GM19238 (cell line): ENCODE measurements at regions not wholly inside any gene's neighbourhood (a gene's known extent, or its start where the extent isn't known, plus 50 kb on each side); places are given as distances from the start of the nearest gene placed in this dataset.
"Not testable (repeated sequence)": the region's sequence is repeated elsewhere in the genome, so short reads cannot be mapped to it uniquely, and the experiment has no call there.

Source experiments
- DNase-seq: peaks from one replicate; pipeline ENCODE4 v3.0.0; 2011; ENCODE audit warnings: low spot score; ENCODE audit not compliant: insufficient read length

DNA sequence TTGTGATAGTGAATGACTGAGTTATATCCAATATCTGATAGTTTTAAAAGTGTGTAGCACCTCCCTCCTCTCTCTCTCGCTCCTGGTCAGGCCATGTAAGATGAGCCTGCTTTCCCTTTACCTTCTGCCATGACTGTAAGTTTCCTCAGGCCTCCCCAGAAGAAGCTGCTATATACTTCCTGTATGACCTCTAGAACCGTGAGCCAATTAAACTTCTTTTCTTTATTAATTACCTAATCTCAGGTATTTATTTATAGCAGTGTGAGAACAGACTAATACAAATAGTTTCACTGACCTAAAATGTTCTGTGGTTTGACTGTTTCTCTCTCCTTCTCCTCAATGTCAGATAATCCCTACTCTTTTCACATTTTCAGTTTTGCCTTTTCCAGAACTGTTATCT is 321.3 kb upstream of the MBL2 start:
- DNase-seq, result no peak

DNA sequence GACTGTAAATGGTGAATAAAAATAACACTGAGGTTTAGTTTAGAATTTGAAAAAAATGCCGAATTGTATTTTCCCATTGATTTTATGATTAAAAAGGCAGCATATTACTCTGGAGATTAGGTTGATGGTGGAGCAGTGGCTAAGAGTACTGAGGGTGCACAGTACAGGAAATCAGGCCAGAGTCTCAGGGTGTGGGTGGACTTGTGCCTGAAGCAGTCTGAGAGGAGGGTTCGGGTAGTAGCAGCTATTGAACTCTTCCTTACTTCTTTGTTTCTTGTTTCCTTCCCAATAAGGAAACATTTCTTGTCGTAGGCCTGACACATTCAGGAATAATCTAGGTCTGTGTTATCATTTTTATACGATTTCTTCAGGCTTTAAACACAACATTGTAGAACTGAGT is 319.0 kb upstream of the MBL2 start:
- no peak for DNase-seq

DNA sequence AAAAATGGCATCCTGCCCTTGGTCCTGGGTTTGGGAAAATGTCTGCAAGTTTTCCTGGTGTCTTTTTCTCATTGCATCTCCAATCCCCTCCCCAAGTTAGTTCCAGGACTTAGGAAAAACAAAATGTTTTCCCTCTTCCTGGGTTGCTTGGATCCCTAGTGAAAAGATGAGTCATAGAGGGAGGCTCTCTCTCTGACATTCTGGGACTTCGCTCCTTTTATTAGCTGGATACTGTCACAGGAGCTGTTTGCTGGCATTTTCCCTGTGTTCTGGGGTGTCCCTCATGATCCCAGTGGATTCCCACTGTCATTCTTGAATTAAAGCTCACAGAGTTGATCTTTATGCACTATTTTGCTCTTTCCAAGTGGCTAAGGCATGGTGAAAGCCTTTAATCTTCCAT is 316.4 kb upstream of the MBL2 start:
- DNase-seq, result no peak

DNA sequence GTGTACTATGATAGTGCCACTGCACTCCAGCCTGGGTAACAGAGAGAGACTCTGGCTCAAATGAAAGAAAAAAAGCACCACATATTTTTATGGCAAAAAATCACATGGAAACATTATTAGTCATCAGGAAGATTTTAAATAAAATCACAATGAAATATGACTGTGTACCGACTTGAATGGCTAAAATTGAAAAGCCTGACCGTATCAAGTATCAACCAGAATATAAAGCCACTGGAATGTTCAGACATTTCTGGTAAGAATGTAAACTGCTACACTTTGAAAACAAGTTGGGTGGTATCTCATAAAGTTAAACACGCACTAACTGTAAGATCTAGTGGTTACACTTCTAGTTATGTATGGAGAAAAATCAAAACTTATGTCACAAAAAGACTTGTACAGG is 306.7 kb upstream of the MBL2 start:
- DNase-seq, result no peak

DNA sequence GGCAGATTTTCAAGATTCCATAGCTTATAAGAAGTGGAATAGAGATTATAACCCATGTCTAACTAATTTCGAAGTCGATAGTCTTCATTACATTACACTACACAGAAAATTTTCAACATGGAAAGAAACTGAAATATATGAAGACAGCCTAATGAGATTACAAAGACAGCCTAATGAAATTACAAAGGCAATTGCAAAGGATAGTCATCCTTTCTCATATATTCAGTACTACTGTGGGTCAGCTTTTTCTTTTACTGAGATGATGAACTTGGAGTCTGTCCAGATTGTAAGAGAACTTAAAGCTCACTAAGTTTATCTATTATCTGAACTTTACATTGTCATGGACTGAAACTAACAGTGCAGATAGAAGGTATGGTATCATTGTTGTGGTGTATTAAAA is 304.4 kb upstream of the MBL2 start:
- no peak for DNase-seq

DNA sequence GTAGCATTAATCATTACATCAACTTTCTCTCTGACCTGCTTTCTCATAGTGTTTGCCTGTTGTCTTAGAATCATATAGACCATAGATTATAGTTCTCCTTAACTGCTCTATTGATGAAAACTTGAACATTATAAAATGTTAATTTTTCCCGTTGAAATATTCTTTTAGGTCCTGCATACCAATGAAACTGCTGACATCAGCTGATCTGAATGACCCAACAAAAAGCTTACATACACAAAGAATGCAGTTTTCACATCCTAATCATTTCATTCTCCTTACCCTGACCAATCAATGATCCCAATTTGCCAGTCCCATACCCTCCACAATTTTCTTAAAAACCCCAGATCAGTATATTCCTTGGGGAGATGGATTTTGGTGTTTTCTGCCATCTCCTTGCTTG is 302.9 kb upstream of the MBL2 start:
- DNase-seq, result no peak

DNA sequence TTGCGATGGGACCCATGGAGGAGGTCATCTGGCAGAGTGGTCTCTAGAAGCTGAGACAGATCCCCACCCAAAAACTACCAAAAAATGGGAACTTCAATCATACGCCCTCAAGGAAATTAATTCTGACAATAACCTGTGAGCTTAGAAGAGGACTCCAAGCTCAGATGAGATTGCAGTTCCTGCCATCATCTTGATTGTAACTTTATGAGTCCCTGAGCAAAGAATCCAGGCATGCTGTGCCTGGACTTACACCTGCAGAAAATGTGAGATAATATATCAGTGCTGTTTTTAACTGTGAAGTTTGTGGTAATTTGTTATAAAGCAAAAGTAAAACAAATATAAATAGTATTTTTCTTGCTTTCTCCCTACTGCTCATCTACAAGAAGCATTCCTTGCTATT is 299.6 kb upstream of the MBL2 start:
- DNase-seq, result no peak

DNA sequence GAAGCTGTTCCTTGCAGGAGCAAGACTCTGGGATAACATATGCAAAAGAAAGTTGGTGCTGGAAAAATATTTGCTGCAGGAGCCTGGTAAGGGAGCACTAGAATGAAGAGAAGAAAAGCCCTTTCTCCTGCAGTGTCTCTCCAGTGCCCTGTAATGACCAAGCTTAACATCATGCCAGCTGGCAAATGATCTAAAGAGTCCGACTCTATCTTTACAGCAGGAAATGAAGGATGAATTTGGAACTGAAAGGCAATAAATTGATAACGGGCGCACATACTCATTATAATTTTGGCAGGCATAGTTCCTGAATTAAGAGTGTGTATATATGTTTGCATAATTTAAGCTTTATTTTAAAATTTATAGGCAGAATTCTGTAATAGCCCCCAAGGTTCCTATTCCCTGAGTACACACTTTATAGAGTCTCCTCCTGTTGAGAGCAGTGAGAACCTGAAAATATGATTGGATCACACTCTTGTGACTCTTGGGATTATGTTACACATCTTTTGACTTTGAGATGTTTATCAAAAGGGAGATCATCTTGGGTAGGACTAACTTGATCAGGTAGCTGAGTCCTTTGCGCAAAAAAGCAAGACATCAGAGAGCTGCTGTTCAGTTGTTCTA is 299.0 kb upstream of the MBL2 start:
- no peak for DNase-seq

DNA sequence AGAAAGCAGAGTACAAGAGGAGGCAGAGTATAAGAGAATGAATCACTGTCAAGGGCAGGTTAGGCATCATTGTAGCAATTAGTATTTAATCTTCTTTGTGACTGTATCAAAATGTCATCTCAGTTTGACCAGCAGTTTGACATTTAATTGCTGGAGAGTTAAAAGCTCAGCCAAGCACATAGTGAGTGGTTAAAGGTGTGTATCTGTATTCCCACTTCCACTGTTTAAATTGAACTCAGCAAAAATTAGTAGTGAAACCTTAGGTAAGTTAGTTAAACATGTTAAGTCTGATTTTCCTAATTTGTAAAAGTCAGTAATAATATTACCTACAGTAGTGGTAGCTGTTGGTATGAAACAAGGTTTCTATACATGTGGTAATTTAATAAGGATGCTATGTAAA is 296.4 kb upstream of the MBL2 start:
- DNase-seq, result no peak

DNA sequence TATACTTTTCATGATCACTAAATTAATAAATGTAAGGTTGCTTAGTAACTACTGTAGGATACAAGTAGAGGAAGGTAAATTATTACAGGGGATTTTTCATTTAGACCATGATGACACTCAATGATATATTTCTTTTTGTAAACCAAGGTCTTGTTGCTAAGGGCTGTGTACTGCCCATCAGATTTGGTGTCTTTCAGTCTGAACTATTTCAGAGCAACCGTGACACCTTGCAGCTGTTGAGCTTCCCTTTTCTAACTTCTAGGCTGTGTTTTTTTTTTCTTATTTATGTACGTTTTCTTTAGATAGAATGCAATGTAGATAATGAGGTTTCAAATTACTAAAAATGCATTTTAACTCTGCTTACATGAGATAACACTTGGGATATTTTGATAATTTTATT is 292.0 kb upstream of the MBL2 start:
- no peak for DNase-seq

DNA sequence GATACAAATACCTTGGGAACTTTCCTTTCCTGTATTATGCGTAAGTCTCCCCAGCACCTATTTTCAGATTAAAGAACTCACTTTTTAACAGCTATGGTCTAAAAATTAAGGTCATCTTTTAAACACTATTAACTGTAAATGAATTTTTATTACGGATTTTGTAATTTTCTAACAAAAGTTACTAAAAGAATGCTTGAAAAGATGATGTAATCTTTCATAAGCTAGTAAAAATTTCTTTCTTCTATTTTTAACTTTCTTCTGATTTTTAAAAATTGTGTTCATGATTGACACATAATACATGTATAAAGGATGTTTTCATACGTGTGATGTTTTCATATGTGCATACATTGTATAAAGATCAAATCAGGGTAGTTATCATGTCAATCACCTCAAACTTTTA is 291.2 kb upstream of the MBL2 start:
- DNase-seq, result no peak

DNA sequence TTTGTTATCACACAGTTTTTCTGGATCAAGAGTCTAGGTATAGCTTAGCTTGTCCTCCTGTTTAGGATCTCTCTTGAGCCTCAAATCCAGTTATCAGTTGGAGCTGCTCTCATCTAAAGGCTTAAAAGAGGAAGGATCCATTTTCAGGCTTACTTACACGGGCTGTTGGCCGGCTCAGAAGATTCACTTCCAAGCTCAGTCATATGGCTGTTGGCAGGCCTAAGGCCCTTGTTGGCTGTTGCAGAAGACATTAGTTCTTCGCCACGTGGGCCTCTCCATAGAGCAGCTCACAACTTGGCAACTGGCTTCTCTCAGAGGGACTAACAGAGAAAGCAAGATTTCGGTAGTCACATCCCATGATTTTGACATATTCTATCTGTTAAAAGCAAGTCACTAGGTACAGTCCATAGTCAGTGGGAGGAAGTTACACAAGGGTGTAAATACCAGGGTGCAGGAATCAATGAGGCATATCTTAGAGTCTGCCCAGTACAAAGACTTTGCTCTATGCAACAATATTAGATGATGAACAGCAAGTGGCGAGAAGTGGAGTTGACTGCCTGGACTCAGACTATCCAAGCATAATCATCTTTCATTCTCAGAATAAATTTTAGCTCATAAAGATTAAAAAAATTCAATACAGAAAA is 280.1 kb upstream of the MBL2 start:
- no peak for DNase-seq

DNA sequence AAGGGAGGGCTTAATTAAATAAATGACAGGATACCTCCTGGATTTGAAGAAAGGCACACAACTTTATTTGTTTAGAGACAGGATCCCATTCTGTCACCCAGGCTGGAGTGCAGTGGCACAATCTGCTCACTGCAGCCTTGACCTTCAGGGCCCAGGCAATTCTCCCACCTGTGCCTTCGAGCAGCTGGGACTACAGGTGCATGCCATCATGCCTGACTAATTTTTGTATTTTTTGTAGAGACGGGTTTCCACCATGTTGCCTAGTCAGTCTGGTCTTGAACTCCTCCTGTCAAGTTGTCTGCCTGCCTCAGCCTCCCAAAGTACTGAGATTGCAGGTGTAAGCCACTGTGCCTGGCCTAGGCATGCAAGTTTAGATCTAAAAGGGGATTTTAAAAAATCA is 272.7 kb upstream of the MBL2 start:
- DNase-seq, result no peak

DNA sequence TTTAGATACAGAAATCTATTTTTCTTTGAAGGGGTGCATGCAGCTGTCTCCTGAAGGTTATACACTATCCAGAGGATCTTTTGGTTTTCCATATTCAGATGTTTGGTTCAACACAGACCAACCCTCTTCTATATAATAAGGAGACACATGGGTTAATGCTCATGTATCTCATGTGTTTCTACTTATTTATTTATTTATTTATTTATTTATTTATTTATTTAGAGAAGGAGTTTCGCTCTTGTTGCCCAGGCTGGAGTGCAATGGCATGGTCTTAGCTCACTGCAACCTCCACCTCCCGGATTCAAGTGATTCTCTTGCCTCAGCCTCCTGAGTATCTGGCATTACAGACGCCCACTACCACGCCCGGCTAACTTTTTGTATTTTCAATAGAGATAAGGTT is 263.2 kb upstream of the MBL2 start:
- DNase-seq, result not testable (repeated sequence)

DNA sequence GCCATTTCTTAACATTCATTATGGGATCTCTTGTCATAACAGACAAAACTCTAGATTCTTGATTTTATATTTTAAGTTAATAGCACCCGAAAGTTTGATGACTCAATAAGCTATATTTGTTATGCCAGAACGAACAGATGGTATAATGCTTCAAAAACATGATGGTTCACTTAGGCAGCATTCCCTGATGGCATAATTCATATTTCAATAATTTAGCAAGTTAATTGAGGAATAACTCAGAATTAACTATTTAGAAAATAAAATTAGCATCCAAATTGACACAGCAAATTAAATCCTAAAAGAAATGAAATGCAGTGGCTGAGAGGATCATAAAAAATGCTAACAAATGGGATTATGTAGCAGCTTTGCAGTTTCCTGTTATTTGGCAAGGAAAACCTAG is 260.8 kb upstream of the MBL2 start:
- DNase-seq, result no peak

DNA sequence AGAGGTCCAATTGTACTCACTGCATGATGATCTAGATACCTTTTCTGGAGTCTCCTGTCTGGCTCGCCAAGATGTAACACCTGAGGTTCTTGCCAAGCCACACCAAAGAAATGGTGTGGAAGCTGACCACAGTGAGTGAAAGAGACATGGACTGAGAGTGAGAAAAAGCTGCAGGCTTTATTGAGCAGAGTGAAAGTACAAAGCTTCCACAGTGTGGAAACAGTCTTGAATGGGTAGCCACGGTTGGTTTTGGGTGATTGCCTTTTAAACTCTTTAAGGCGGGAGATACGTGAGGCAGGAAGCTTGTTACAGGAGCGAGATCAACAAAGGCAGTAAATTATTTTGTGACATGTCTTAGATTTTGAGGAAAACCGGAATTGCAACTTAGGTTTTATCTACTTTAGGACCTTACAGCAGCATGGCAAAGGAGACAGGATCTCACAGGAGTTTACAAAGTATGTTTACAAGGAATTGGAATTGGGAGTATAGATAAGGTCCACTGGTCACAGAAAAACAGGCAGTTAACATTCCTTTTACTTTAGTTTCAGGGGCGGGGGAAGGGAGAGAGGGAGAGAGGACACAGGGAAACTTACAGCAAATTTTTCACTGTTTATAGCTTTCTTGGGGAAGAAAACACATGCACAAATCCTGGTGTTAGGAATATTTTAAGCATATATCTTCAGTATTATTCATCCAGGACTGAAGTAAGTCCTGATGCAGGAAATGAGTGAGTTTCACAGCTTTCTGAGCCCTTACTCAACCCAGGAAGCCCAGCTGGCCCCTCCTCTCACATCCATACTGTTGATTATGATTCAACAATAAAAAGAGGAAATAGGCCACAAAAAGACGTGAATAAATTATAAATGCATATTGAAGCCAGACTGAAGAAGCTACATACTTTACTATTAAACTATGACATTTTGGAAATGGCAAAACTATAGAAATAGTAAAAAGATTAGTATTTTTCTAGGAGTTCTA is 257.6 kb upstream of the MBL2 start:
- not testable (repeated sequence) for DNase-seq

DNA sequence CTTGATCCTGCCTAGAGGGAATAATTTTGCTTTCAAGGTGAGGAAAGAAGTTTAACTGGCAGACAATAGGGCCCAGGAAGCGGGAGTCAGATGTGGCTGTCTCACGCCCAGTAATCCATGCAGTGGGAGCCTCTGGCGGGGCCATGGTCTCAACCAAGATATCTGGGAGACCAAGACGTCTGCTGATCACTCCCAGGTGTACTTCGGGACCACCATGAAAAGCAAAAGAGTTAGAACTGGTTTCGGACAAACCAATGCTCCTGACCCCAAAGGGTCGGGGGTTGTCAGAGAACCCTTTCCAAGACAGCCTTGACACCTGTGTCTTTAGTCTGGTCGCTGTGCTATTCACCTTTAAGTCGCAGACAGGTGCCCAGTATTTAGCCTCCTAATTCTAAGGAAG is 256.9 kb upstream of the MBL2 start:
- no peak for DNase-seq

DNA sequence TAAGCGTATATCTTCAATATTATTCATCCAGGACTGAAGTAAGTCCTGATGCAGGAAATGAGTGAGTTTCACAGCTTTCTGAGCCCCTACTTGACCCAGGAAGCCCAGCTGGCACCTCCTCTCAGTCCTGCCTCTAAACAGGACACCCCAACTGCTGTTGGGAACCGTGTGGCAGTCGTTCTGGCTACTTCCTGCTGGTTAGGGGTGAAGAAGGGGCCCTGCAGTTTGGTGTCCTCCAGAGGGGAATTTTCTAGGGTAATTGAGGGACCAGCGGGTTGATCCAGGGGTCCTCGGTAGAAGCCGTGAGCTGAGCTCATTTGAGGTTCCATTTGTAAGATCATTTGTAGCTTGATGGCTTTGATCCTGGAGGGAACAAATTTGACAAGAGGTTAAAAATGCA is 253.2 kb upstream of the MBL2 start:
- DNase-seq, result not testable (repeated sequence)

DNA sequence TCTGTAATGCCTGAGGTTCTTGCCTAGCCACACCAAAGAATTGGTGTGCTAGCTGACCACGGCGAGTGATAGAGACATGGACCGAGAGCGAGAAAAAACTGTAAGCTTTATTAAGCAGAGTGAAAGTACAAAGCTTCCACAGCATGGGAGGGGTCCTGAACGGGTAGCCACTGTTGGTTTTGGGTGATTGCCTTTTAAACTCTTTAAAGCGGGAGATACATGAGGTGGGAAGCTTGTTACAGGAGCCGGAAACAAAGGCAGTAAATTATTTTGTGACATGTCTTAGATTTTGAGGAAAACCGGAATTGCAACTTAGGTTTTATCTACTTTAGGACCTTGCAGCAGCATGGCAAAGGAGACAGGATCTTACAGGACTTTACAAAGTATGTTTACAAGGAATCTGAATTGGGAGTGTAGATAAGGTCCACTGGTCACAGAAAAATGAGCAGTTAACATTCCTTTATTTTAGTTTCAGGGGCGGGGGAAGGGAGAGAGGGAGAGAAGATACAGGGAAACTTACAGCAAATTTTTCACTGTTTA is 252.7 kb upstream of the MBL2 start:
- DNase-seq, result no peak

DNA sequence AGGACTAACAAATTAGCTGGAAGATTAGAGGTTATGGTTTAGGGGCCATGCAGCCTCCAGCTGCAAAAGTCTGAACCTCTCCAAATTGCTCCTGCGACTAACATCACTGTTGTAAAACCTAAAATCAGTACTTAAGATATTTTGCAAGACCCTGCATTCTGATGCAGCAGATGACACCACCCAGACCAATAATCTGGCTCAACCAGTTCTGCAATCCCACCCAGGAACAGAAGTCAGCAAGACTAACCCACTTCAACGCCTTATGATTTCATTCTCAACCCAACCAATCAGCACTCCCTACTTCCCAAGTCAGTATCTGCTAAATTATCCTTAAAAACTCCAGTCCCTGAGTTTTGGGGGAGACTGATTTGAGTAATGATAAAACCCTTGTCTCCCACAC is 250.8 kb upstream of the MBL2 start:
- no peak for DNase-seq

DNA sequence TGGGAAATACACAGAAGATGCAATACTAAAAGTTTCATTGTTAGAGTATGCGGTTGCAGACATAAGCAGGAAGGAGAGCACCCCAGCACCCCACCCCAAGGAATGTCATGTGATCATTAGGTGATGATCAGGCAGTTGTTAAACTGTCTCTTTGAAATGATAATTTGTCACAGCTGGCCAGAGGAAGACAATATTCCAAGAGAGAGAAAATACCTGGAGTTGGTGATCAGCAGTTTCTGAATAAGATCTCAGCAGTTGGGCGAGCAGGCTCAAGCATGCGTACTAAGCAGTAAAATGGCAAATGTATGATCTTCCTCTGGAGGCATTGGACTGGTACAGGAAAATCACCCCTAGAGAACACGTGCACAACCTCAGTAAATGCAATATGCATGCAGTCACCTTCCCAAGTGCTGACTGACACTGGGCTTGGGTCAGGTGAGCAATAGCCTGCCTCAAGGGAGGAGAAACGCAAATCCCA is 250.1 kb upstream of the MBL2 start:
- DNase-seq, result no peak

DNA sequence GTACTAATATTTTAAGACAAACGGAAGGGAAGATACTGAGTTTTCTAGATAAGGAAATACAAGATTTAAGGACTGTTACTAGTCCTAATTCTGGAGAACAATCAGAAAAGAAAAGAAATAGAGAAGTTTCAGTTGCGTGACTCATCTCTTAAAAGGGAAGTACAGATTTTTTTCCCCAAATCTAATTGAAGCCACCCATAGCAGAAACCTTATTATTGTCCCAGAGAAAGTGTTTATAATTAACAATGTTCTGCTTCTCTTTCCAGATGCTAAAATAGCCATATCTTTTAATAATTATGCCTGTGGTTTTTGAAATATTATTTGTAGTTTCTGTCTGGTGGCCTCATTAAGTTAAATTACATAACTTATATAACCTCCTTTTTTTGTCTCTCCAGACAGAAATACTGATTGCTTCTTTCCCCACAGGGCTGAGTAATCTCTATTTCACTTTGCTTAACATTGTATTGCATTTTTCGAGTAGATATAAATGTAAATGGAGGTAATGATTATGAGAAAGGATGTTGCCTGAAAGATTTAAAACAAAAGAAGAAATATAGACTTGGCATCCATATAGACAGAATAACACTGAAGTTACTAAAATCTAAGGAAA is 240.7 kb upstream of the MBL2 start:
- DNase-seq, result no peak
